ENCODE measurements at regions not wholly inside any gene's neighbourhood (a gene's known extent, or its start where the extent isn't known, plus 50 kb on each side); places are given as distances from the start of the nearest gene placed in this dataset.

- TF ChIP-seq POLR2AphosphoS5 (IDR thresholded peaks at IDR 0.05; ENCODE audit: low read depth, low read length) (no peak), TAF1 (IDR thresholded peaks at IDR 0.05; ENCODE audit: borderline replicate concordance, insufficient read depth, low read length) (no peak), REST (IDR thresholded peaks at IDR 0.05; ENCODE audit: insufficient read depth in 1 of 2, low read depth in 2 of 2, low read length in 2 of 2) (no peak), SIN3A (IDR thresholded peaks at IDR 0.05; ENCODE audit: borderline replicate concordance, insufficient read depth, low read length) (no peak)
Observed at GRCh38 chr6:25133568-25133967, 145.6 kb upstream of the CARMIL1 start.
